Fibroblast of skin of right biceps (primary cell): ENCODE measurements at regions not wholly inside any gene's neighbourhood (a gene's known extent, or its start where the extent isn't known, plus 50 kb on each side); places are given as distances from the start of the nearest gene placed in this dataset.
"Not testable (repeated sequence)": the region's sequence is repeated elsewhere in the genome, so short reads cannot be mapped to it uniquely, and the experiment has no call there.

Experiments
- DNase-seq: peaks from one replicate; pipeline ENCODE4 v3.0.0-alpha.2; 2013

DNA sequence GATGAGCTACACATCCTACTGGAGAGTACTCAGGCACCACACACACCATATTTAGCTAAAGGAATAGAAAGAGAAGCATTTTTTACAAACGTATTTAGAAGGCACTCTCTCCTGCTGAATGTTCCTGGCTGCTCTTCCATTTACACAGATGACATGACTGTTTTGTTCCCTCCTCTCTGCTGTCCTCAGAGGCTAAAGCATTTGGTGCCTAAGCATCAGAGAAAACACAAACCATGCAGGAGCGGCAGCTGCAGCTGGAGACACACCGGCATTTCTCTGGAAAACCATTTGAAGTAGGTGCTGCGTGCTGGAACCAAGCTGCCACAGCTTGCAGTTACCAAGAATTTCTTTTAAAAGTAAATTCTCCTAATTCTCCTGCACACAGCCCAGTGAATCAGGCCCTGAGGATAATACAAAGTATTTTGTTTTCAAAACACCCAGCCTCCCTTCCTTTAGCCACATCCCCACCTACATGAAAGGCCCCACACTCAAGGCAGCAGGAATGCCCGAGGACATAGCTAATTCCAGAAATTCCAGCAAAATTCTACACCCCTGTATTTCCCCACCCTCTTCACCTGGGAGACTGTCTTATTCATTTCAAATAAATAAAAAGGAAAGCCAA, 488.9 kb upstream of the SOX11 start:
- DNase-seq, result no peak

DNA sequence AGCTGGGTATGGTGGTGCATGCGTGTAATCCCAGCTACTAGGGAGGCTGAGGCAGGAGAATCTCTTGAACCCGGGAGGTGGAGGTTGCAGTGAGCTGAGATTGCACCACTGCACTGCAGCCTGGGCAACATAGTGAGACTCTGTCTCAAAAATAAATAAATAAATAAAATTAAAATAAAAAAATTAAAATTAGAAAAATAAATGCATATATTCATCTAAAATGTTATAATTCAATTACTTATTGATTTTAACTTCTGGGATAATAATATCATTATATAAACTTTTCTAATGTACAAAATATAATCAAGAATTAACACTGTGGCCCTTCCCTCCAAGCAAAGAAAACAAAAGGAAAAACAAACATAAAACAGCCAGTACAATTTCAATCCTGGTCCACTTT, 485.4 kb upstream of the SOX11 start:
- DNase-seq, result not testable (repeated sequence)

DNA sequence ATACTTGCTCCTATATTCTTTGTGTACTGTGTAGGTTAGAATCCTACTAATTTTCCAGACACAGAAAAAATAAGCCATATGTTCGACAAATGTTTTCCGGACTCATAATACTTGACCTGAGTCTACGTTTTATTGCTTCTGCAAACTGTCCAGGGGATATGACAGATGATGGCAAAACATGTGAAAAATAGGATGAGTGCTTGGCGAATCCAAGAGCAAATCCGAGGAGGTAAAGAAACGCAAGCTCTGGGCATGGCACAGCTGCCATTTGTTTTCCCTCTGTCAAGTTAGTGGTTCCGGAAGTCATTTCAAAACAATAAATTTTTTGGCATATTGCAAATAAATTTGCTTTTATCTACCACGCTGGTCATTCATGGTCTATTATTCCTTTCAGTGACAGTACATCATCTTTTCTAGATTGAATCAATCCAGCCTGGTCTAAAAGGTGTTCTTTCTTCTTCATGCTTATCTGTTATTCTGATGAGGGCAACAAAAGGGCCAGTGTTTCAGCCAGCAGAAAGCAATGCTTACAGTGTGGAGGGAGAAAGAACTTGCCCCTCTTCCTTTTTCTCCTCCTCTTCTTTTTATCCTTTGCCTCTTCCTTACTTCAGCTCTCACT, 476.1 kb upstream of the SOX11 start:
- no peak for DNase-seq

DNA sequence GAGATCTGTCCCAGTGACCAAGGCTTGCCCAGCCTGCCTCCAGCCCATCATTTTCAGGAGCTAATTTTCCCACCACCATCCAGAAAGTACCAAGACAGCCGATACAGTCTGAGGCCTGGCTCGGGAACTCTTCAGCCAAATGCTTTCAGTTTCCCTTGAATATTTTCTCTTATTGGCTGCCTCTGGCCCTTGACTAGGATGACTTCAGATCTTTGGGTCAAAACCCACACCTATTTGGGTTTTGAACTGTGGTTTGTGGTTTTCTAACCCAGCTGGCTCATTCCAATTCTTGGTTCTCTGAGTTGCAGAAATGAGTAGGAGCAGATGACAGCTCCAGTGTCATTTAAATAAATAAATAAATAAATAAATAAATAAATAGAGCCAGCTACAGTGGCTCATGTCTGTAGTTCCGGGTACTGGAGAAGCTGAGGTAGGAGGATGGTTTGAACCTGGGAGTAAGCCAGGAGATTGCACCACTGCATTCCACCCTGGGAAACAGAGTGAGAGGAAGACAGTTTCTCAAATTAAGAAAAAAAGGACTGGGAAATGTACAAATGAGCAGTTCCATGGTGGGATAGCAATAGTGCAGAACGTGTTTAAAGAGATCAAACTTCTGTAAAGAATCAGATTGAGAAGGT, 465.0 kb upstream of the SOX11 start:
- peak; percentile 18 for DNase-seq

DNA sequence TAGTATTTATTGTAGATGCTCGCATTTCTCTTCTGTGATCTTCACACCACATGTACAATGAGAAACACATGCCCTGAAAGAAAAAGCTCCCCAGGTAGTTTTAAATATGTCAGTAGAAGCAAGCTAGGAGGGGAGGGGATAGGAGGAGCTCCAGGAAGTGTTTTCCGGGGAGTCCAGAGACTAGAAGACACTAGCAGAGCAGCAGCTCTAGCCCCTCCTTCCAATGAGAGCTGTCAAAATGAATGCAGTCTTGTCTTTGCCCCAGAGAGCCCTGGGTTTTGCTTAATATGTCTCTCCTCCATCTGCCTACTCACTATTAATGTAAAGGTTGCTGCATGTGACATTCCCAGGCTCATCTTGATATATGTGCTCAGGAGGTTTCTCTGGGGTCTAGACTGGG, 462.6 kb upstream of the SOX11 start:
- no peak for DNase-seq

DNA sequence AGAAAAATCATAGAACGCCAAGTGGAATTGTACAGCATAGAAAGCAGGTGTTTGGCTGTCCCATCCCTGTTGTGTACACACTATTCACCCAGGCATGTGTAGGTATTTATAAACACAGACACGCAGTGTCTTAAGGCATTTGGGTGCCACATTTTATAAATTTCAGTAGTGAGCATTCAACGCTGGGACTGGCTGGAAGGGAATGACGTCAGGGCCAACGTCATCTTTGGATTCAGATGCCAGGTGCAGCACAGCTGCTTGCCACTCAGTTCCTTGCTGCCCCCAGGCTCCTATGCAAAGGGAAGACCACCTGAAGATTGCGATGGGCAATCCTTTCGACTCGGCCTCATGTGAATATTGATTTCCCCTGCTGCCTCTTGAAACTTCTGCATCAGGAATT, 461.7 kb upstream of the SOX11 start:
- DNase-seq, result no peak

DNA sequence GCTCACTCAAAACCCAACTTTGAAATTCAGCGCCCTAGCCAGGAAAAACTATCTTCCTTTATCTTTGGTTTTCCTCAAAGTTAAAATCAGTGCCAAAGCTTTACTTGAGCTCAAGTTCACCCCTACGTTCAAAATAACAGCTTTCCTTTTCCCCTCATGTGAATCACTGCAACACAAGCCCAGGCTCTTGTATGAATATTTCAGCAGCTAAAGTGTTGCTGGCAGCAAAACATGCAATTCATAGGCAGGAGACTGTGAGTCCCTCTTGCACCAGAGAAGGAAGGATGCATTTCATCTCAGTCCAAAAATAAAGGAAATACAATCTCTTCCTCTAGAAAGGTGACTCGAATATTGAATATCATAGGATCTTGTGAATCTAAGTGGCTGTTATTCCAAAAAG, 461.3 kb upstream of the SOX11 start:
- no peak for DNase-seq

DNA sequence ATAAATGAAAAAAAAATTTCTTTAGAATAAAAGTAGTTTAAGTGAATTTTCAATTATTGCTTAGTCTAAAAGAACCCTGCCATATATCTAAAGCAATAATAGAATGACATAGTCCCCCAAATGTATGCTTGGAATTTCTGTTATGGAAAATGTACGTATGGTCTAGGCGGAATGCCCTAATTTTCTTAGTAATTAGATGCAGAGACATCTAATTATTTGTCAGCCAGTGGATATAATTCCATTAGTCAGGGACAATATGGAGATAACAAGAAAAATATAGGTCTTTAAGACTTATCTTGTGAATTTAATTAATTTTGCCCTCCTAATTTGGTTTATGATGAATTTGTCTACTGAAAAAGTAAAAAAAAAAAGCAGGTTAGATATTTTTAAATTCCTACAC, 460.9 kb upstream of the SOX11 start:
- DNase-seq, result no peak

DNA sequence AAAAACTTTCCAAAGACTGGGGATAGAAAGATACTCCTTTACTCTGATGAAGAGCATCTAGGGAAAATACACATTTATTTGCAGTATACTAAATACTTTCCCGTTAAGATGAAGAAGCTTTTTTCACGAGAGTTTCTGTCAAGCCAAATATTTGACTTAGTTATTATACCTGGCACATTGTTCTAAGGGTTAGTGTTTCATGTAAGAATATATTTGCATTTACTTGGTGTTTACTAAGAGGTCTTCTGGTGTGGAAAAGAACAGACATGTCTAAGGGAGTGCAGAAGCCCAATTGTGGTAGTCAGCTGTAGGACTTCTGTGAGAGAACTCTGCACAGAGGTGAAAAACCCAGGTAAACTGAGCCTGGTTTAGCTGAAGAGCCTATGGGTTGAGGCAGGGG, 457.6 kb upstream of the SOX11 start:
- no peak for DNase-seq

DNA sequence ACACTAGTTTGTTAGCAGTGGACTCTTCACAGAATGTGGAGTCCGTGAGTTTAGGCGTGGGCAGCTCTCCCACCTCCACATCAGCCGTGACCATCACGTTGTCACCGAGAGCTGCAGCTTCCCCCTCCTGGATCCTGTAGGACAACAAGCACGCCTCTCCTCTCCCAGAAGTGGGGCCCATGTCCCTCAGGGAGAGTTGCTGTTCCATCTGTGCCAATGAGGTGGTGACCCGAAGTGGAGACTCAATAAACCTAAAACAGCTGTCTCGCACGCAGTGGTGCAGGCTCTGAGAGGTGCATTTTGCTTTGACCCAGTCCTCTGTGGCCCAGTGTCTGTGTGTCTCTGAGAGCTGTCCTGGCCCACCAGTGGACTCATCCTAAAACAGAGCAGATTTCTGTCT, 456.5 kb upstream of the SOX11 start:
- no peak for DNase-seq

DNA sequence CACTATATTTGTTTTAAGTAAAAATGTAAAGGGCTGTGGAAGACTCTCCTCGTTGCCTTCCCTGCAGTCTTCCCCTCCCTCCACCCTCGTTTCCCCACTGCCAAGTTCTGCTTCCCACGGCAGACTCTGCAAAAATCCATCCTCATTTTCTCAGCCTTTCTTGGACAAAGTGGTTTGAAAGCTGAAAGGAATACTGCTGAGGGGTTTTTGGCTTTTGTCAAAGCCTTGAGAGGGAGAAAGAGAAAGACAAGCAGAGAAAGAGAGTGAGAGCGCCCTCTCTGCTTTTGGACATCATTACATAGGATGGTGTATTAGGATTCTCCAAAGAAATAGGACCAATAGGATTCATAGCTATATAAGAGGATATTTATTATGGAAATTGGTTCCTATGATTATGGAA, 455.9 kb upstream of the SOX11 start:
- DNase-seq, result no peak

DNA sequence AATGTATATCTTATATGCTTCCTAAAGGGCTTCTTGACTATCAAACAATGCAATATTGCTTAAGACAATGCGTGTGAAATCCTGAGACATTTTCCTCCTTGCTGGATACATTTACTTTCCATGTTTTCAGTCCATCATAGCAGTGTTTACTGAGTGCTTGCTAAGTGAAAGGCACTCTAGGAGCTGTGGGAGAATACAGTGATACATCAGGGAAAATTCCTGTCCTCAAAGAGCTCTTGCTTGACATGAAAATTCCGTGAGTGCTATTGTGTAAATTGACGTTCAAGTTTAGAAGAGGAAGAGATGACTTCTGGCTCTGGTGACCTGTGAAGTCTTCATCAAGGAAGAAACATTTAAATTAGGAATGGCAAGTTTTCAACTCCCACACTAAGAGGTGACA, 449.4 kb upstream of the SOX11 start:
- no peak for DNase-seq

DNA sequence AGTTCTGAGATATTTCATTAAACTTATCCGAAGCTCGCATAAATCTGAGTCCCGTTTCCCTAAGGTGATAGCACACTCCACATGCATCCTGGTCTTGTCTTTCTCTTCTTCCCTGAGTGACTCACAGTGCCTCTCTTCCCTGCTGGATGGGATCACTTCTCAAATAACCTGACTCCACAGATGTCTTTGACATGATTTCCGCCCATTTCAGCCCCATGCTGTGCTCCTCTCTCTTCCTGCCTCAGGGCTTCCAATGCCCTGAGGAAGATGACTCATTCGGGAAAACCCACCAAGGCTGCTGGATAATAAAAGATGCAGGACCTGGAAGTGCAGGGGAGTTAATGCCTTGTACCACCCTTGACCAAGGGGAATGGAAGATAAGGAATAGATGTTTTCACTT, 441.7 kb upstream of the SOX11 start:
- DNase-seq, result peak; percentile 49

DNA sequence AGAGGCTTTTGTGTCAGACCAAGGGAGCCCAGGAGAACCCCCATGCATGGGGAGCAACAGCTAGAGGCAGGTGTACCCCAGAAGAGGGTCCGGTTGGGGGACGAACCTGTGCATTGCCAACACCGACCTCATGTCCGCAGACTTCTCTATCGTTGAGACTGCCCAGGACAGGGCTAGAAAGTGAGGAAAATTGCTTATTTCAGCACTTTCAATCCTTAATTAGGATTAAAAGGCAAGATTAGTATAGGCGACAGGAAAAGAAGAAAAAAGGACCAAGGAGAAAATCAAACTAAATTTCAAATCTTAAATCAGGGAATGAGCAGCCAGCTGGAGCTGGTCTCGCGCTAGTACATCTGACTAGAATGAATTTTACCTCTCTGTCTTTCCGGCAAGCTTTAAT, 438.9 kb upstream of the SOX11 start:
- no peak for DNase-seq

DNA sequence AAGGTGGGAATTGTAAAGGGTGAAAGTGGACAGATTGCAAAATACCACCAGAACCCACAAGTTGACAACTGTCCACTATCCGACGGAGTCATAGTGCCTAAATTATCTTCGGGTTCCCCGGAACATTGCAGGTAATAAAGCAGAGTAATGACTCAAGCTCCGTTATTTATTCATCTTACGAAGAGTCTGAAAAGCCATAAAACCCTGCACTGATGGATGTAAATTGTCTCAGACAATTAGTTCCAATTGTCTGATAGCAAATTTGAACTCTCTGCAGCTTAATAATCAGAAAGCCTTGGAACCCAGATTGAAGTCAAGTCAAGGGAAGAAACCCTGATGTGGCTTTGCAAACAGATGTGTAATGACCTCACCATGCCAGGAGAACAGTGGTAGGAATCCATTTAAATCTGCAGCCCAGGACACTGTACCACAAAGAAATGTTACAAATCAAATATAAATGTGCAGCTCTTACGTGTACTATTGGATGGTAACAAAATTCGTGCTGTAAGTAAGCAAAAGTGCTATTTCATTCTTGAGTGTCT, 437.3 kb upstream of the SOX11 start:
- no peak for DNase-seq

DNA sequence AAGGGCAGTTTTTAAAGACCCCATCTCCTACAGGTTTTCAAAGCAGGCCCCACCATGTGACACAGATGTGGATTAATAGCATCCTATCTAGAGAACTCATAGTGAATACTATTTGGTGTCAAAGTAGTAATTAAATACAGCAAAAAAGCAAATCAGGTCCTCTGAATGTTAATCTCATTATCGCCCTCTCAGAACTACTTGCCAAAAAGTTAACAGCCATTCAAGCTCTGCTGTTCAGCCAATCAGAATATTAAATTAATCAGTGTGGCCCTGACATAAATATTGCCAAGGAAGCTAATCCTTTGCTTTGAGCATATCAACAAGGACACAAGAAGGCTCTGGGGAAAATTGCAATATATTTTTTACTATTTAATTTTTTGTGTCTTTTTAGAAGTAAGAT, 428.9 kb upstream of the SOX11 start:
- no peak for DNase-seq

DNA sequence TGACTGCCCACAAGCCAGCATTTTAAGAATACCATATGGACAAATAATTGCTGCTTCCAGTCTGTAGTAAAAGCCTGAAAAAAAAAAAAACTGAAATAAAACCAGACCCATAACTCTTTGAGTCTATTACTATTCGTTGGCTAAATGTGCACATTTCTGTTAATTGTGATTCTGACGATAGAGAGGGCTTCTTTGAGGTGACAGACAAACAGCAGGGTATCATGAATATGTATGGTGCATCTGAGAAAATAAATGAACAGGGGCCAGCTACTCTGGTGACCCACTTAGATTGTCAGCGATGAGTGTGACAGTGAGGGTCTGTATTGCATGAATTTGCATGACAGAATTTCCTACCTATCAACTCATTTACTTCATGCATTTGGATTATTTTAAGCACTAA, 427.8 kb upstream of the SOX11 start:
- DNase-seq, result no peak

DNA sequence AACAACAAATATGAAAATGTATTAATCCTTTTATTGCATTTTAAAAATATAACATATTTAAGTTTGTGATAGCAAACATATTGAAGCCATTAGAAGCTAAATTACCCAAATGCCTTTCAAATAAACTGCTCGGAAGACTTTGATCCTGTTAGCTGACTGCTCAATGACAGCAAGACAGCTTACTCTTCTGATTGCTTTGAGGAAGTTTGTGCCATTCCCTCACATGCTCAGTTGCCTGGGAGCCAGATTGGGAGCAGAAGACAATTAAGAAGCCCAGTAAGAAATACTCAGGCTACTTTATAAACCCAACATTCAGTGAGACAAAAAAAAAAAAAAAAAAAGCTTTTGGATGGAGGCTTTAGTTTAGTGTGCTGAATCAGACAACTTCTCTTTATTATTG, 407.1 kb upstream of the SOX11 start:
- DNase-seq, result no peak

DNA sequence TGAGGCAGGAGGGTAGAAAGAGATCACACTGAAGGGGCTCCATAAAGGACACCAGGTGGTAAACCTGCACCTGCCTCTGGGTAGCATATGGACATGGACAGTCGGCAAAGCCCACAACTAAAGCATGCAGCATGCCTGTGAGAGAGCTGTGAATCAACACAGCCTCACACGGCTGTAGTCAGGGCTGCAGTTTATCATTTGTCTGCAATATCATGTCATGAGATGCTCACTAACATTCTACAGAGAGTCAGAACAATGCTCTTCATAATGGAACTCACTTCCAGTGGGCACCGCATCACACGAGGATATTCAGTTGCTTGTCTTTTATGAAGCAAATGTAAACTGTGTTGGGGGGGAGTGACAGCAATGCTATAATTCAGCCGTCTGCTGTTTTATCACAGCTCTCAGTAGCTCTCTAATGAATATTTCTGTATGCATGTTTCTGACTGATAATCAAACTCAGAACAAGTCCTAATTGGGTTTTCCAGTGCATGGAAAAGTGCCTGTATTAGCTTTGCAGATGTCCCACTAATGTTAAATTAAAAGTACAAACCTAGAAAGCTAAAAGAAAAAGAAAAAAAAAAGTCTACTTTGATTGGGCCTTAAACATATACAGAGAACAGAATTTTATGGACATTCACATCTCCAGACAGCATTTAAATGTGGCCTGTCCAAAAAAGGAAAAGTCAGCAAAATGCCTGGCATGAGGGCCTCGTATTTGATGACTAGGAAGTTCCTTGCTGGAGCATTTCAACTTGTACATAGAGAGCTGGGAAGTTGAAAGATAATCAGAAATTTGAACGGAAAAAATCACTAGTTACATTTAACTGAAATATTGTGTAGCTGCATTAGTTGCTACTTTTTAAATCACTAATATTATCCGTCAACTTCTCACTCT, 406.1 kb upstream of the SOX11 start:
- no peak for DNase-seq

DNA sequence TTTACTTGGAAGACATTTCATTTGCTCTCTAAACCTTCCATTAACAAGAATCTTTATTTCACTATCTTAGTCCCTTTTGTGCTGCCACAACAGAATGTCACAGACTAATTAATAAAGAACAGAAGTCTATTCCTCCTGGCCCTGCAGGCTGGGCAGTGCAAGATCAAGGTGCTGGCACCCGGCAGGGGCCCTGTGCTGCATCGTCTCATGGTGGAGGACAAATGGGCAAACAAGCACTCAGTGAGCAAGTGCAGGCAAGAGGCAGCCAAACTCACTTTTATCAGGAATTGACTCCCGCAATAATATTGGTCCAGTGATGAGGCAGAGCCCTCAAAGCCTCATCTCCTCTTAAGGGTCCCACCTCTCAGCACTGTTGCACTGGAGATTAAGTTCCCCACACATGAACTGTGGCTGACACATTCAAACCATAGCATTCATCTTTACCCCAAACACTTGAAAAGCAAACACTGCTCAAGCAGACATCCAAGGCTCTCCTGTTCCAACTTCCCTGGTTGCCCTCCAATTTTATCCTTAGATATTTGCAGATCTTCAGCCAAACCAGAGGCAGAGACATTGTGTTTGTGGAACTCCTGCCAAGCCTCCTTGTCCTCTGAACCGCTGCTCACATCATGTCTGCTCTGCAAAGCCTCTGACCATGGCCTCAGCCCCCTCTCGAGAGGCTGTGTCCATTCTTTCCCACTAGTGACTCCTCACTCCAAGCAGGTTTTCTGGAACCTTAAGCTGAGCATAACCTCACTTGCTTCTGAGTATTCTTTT, 404.4 kb upstream of the SOX11 start:
- DNase-seq, result no peak

DNA sequence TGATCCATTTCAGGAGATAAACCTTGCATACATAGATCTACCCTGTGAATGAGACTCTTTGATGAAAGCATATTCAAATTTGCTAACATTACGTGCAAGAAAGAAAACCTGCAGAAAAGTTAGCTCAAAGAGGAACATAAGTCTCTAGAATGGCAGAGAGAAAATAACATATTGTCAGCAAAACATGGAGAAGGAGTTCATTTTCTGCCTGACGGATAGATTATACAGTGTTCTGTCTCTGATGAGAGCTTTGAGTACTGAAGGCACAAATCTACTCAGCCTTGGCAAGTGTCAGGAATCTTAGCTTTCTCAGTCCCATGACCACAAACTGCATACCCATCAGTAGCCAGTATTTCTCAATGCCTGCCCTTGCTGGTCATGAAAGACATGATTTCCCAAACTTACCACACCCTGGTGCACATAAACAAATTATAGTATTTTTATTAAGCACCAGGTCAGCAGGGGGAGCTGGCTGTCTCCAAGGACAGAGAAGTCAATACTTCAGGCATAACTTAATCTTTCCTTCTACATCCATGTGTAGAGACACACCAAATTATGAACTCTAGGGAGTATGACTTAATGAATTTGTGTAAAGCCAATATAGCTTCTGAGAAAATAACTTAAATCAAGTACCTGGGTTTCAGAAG, 401.2 kb upstream of the SOX11 start:
- peak; percentile 3 for DNase-seq

DNA sequence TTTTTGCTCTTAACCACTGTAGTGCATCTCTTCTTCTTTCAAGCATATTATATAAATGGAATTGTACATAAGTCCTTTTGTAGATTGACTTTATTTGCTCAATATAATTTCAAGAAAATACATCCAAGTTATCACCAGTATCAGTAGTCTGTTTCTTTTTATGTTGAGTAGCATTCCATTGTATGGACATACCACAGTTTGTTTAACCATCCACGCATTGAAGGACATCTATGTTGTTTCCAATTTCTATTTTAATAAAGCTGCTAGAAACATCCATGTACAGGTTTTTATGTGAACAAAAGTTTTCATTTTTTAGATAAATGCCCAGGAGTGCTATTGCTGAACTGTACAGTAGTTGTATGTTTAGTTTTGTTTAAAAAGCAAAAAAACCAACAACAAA, 387.5 kb upstream of the SOX11 start:
- DNase-seq, result no peak
